ENCODE measurements at regions not wholly inside any gene's neighbourhood (a gene's known extent, or its start where the extent isn't known, plus 50 kb on each side); places are given as distances from the start of the nearest gene placed in this dataset.
A peak's percentile ranks its signal among the peaks of the same experiment; 100 is the strongest.

DNA sequence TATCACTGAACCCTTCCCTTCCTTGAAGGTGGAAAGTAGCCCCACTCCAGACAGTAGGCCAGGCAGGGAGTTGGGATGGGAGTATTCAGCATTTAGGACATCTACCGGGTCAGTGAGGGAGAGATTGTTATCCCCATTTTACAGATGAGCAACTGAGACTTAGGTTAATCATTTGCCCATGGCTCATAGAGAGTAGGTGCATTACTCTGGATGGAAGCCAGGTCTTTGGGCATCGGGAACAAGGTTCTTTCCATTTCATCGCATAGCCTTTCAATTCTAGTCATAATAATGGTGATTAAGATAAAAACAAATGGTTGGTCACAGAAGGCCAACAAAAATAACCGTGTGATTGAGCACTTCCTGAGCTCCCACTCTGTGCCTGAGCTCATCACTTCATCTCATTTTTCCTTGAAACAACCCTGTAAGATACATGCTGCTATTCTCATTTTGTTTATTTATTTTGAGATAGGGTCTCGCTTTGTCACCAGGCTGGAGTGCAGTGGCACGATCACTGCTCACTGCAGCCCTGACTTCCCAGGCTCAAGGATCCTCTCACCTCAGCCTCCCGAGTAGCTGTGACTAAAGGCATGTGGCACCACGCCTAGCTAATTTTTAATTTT, 64.8 kb downstream of the NAV1 start:
- peak overlapping the region; percentile 79 for H3K27ac ChIP-seq

GRCh38 chr1:201605385-201606010, 66.6 kb downstream of the NAV1 start:
- H3K27ac ChIP-seq: peak overlapping the region; percentile 79
- TF ChIP-seq, protein P1, sequence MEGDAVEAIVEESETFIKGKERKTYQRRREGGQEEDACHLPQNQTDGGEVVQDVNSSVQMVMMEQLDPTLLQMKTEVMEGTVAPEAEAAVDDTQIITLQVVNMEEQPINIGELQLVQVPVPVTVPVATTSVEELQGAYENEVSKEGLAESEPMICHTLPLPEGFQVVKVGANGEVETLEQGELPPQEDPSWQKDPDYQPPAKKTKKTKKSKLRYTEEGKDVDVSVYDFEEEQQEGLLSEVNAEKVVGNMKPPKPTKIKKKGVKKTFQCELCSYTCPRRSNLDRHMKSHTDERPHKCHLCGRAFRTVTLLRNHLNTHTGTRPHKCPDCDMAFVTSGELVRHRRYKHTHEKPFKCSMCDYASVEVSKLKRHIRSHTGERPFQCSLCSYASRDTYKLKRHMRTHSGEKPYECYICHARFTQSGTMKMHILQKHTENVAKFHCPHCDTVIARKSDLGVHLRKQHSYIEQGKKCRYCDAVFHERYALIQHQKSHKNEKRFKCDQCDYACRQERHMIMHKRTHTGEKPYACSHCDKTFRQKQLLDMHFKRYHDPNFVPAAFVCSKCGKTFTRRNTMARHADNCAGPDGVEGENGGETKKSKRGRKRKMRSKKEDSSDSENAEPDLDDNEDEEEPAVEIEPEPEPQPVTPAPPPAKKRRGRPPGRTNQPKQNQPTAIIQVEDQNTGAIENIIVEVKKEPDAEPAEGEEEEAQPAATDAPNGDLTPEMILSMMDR (IDR thresholded peaks at IDR 0.05): no peak
- TF ChIP-seq ZFX (IDR thresholded peaks at IDR 0.05; ENCODE audit: borderline replicate concordance): no peak

More for the DNA sequence above, 64.8 kb downstream of the NAV1 start:
- TF ChIP-seq, protein P1 (IDR thresholded peaks at IDR 0.05): no peak
- TF ChIP-seq ZFX (IDR thresholded peaks at IDR 0.05; ENCODE audit: borderline replicate concordance): no peak

DNA sequence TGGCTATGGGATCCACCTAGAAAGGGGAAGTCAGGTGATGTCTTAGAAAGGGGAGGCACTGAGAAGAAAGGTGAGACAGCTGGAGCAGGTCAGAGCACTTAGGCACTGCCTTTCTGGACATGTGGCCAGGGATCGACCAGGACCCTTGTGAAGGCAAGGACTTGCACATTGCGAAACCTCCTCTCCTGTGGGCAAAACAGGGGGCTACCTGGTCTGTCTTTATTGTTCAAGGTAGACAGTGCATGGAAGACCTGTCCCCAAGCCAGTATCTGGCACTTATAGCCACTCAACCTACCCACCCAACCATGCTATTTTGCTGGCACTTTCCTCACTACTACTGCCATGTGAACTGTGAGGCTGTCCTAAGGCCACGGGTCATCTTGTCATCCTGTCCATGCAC, 67.2 kb downstream of the NAV1 start:
- H3K27ac ChIP-seq: peak overlapping the region; percentile 79
- no peak for TF ChIP-seq ZFX (IDR thresholded peaks at IDR 0.05; ENCODE audit: borderline replicate concordance)
- TF ChIP-seq, protein P1 (IDR thresholded peaks at IDR 0.05): no peak

GRCh38 chr1:201606623-201607022, 67.7 kb downstream of the NAV1 start:
- no peak overlapping the region for H3K27ac ChIP-seq
- TF ChIP-seq, protein P1 (IDR thresholded peaks at IDR 0.05): no peak
- no peak for TF ChIP-seq ZFX (IDR thresholded peaks at IDR 0.05; ENCODE audit: borderline replicate concordance)

DNA sequence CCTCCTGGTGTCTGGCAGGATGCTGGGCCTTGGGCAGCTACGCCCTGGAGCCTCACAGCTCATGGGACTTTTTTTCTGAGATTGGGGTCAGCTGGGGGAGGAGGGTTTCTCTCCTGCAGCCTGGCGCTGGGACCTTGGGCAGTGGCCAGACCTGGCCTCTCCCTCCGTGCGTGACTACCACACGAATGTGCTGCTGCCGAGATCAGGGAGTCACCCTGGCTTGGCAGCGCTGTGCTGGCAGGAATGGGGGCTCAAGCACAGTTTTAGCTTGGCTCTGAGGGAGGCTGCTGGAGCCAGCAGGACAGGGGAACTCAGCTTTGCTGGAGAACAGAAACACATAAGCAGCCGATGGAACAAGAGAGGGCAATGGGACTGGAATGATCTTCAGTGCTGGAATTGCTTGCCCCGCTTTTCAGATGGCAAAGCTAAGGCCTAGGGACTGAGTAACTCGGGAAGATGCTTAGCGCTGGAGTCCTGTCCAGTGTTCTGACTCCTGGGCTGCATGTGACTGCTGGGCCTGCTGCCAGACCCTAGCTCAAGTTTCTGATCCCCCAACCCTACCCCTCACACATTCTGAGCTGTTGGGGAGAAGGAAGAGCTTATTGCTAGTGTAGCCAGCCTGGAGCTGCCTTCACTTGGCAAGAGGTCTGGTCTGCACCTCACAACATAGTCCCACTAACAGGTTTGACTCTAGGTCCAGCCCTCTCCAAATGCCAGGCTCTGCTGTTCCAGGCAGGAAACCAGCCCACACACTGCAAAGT, 69.9 kb downstream of the NAV1 start:
- H3K27ac ChIP-seq: no peak overlapping the region
- TF ChIP-seq, protein P1 (IDR thresholded peaks at IDR 0.05): no peak

DNA sequence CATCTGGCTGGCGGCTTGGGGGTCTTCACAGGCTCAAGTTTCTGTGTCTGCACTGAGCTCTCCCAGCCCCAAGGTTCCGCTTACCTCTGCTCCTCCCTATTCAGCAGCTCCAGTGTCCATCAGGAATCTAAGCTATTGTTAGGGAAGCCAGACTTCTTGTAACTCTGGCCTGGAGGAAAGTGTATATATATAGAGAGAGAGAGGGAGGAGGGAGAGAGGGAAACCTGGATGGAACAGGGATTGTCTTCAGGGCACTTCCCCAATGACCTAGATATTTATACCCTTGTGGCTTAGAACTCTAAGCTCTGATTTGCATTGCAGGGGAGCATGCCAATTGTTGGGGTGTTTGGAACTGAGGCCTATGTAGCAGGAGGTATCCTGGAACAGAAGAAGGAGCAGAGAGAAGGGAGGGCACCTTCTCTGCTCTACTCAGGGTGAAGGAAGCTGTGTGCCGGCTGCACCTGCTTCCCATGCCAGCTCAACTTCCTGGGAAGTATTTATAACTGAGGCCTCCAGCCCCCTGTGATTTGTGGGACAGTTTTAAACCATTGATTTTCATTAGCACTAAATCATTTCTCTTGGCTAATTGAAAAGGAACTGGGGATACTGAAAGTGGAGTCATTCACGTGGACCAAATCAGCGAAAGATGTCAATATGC, 70.9 kb downstream of the NAV1 start:
- H3K27ac ChIP-seq: no peak overlapping the region
- no peak for TF ChIP-seq ZFX (IDR thresholded peaks at IDR 0.05; ENCODE audit: borderline replicate concordance)
- TF ChIP-seq, protein P1 (IDR thresholded peaks at IDR 0.05): no peak

Data from 22Rv1 (cell line).